GM19468 (cell line): ENCODE measurements at regions not wholly inside any gene's neighbourhood (a gene's known extent, or its start where the extent isn't known, plus 50 kb on each side); places are given as distances from the start of the nearest gene placed in this dataset.

Experiments used
- ATAC-seq: cut with Tn5 transposase; IDR thresholded peaks from one replicate; pipeline ENCODE4 v1.9.1; 2021; ENCODE audit warnings: mild to moderate bottlenecking, moderate library complexity, moderate number of reproducible peaks; ENCODE audit not compliant: unreplicated experiment; ENCODE audit errors: extremely low read depth

- no peak for ATAC-seq
These were observed 135.1 kb downstream of the RRAGC start for GRCh38 chr1:38724160-38725131.

GRCh38 chr1:38721816-38722215 lies 137.8 kb downstream of the RRAGC start:
- ATAC-seq = no peak

- ATAC-seq = no peak
These were observed 139.7 kb downstream of the RRAGC start for GRCh38 chr1:38719880-38720279.

- no peak for ATAC-seq
These were observed 141.5 kb downstream of the RRAGC start for GRCh38 chr1:38718031-38718430.

GRCh38 chr1:38716229-38716628 lies 143.3 kb downstream of the RRAGC start:
- ATAC-seq = no peak

GRCh38 chr1:38715415-38715814 lies 144.2 kb downstream of the RRAGC start:
- ATAC-seq = no peak

GRCh38 chr1:38712046-38712445 lies 147.5 kb downstream of the RRAGC start:
- no peak for ATAC-seq

- no peak for ATAC-seq
These were observed 150.8 kb downstream of the RRAGC start for GRCh38 chr1:38708701-38709258.

GRCh38 chr1:38701088-38701487 lies 158.5 kb downstream of the RRAGC start:
- no peak for ATAC-seq

GRCh38 chr1:38700077-38700470 lies 159.5 kb downstream of the RRAGC start:
- ATAC-seq = no peak

- no peak for ATAC-seq
These were observed 160.1 kb downstream of the RRAGC start for GRCh38 chr1:38699330-38700076.

GRCh38 chr1:38697387-38697786 lies 162.2 kb downstream of the RRAGC start:
- ATAC-seq = no peak

- ATAC-seq = no peak
These were observed 163.2 kb downstream of the RRAGC start for GRCh38 chr1:38696371-38696770.

- ATAC-seq = no peak
These were observed 165.8 kb downstream of the RRAGC start for GRCh38 chr1:38693759-38694158.

GRCh38 chr1:38693031-38693430 lies 166.5 kb downstream of the RRAGC start:
- no peak for ATAC-seq

- ATAC-seq = no peak
These were observed 168.7 kb downstream of the RRAGC start for GRCh38 chr1:38690790-38691449.

- no peak for ATAC-seq
These were observed 172.7 kb downstream of the RRAGC start for GRCh38 chr1:38686927-38687255.

- no peak for ATAC-seq
These were observed 173.2 kb downstream of the RRAGC start for GRCh38 chr1:38686167-38686926.

- ATAC-seq = no peak
These were observed 174.2 kb downstream of the RRAGC start for GRCh38 chr1:38685388-38685787.
